GM21390 (cell line): ENCODE measurements at regions not wholly inside any gene's neighbourhood (a gene's known extent, or its start where the extent isn't known, plus 50 kb on each side); places are given as distances from the start of the nearest gene placed in this dataset.
"Not testable (repeated sequence)": the region's sequence is repeated elsewhere in the genome, so short reads cannot be mapped to it uniquely, and the experiment has no call there.

ENCODE experiments used
- ATAC-seq: cut with Tn5 transposase; IDR thresholded peaks from one replicate; pipeline ENCODE4 v1.9.1; 2021; ENCODE audit not compliant: unreplicated experiment

- ATAC-seq = no peak
Measured at GRCh38 chr16:49003022-49003421, 278.6 kb downstream of the CBLN1 start.

- ATAC-seq = no peak
Measured at GRCh38 chr16:49000594-49000993, 281.0 kb downstream of the CBLN1 start.

GRCh38 chr16:48999508-48999907 is 282.1 kb downstream of the CBLN1 start:
- ATAC-seq = no peak

DNA sequence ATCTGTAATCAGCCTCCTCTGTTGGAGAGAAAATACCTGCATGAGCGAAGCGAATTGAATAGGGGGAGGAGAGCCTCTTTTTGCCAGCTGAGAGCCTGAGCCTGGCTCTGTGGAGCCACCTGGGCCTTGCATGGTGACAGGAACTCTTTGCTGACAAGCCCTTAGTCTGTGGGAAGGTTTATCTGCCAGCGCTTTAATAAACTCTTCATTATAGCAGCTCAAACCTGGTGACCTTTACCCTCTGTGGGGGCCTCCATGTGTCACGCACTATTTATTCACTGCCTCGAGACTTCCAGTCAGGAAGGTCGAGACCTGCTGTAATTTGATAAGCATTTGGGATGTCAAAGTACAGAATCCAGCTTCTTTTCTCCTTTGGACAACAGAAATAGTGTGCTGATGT is 282.6 kb downstream of the CBLN1 start:
- ATAC-seq = no peak

GRCh38 chr16:48997946-48998345 is 283.7 kb downstream of the CBLN1 start:
- no peak for ATAC-seq

DNA sequence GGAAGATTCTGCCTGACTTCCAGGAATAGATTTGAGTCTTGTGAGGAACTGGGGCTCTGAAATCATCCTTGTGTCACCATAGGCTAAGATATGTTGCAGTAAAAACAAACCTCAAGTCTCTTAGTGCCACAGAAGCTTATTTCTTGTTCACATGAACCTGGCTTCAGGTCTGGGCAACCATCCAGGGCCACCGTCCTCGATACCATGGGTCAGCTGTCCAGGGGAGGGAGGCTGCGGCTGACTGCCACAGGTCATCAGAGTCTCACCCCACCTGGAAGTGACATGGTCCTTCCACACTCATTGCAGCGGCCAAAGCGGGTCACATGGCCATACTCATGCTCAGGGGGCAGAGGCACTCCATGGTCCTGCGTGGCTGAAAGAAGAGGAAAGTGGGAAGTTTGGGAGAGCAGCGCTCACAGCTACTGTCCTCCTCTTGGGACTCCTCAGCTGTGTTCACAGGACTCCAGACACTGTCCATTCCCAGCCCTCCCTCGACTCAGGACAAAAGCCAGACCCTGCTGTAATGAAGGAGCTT is 284.5 kb downstream of the CBLN1 start:
- ATAC-seq = no peak

DNA sequence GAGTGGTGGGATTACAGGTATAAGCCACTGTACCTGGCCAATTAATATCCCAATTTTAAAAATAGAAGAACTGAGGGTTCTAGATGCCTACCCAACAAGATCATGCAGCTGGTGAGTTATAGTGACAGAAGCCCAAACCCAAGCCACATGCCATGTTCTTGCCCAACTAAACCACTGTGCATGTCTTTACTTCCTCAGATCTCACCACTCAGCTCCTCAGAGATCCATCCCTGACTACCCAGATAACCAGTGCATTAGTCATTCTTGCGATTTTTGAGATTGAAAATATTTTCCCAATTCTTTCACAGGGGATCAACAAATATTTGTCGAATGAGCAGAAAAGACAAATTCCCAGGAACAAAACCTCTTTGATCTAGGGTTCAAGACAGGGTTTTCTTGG is 303.1 kb downstream of the CBLN1 start:
- ATAC-seq = no peak

DNA sequence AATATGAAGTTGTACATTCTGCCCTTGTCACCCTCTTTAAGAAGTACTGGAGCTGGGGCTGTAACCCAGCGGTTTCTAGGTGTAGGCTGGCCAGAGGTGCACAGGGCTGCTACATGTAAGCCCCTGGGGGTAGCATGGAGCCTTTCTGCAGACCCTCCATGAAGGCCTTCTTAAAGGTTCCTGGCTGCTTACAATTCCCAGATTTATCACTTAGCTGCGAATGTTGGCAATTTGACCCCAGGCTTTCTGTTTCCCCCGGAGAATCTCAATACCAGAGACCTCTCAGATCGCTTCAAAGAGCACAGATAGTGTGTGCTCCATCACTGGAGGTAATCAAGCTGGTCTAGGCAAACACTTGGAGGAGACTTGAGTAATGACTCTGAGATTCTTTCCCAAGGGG is 309.4 kb downstream of the CBLN1 start:
- ATAC-seq = no peak

DNA sequence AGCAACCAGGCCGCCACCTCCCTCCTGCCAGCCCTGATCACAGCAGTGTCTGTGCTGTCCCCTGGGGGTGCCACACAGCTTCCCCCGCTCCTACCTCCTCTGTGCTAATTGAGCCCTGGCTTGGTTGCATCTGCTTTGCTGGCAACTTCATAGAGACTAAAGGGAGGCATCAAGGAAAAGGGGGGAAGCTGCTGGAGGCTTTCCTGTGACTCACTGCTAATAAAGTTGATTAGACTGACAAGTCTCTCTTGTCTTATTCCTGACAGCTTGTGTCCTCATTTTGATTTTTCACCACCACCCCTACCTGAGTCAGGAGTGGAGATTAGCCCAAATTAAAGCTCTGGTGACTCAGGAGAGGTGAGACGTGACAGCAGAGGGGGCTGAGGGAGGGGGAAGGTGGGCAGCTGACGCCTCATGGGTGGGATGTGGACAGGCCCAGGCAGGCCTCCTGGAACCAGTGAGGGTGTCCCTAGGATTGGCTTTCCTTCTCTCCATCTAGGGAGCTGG is 310.0 kb downstream of the CBLN1 start:
- no peak for ATAC-seq

- no peak for ATAC-seq
Measured at GRCh38 chr16:48970216-48970615, 311.4 kb downstream of the CBLN1 start.

GRCh38 chr16:48969611-48970010 is 312.0 kb downstream of the CBLN1 start:
- ATAC-seq = no peak

DNA sequence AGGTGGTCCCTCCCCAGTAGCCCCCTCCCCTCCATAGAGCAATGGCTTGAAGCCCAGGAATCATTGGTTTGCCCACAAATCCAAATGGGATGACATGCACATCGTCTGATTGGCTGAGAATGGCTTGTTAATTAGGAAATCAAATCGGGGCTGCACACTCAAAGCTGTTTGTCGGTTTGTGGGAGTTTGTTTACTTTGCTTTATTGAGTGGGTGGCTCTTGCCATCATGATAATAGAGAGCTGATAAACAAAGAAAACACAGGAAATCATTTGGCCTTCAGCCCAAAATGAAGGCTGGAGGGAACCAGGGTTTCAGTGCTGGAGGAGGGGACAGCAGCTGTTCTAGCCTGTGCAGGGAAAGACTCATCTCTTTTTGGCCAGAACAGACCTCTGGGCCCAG is 316.3 kb downstream of the CBLN1 start:
- ATAC-seq = no peak

GRCh38 chr16:48963901-48964615 is 317.6 kb downstream of the CBLN1 start:
- ATAC-seq = no peak

DNA sequence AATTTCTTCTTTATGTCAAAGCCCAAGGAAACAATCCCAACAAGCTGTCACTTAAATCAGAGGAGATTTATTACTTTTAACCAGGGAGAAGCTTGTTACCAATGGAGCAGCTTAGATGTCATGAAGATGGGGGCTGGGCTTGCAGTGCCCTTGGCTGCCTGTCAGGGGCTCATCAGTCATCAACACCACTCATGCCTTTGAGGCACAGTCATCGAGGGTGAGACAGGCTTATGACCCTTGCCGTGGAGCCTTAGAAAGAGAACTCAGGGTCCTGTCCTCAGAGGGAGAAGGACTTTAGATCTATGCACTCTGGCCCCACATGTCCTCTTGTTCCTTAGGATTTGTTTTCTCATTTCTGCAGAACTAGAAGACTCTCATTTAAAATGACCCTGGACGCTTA is 318.3 kb downstream of the CBLN1 start:
- ATAC-seq = no peak

DNA sequence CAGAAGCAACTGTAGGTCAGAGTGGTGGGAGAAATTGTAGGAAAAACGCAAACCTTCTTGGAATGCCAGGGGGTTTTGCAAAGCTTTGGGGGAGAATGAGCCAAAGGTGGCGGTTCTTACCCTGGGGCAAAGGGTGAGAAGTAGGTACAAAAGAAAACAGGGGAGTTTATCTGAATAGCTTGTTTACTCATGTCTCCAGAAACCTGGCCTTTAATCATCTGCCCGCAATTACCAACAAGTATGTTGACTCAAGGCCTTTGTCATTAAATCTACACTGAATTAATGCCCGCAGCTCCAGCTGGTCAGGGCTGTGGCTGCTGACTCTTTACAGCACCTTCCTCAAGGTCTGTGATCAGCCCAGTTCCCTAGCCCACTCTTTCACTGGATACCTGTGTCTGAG is 320.1 kb downstream of the CBLN1 start:
- no peak for ATAC-seq

GRCh38 chr16:48960830-48961229 is 320.8 kb downstream of the CBLN1 start:
- ATAC-seq = no peak

GRCh38 chr16:48959747-48960146 is 321.9 kb downstream of the CBLN1 start:
- no peak for ATAC-seq

GRCh38 chr16:48959204-48959603 is 322.4 kb downstream of the CBLN1 start:
- no peak for ATAC-seq

DNA sequence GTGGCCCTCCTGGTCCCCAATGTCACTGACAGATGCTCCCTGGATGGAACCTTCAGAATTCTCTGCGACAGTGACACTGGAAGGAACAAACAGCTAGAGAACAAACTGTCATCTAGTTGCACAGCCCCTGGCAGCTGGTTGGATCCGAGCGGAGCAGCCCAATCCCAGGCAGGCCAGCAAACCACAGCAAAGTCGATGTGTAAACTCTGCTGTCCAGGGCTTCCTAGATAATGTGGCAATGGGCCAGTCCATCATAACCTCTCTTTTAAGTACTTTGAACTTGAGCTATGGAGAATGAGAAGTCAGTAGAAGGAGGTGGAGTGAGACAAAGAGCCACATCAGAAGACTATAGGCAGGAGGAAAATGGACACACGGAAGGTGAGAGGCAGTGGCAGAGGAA is 323.0 kb downstream of the CBLN1 start:
- no peak for ATAC-seq

DNA sequence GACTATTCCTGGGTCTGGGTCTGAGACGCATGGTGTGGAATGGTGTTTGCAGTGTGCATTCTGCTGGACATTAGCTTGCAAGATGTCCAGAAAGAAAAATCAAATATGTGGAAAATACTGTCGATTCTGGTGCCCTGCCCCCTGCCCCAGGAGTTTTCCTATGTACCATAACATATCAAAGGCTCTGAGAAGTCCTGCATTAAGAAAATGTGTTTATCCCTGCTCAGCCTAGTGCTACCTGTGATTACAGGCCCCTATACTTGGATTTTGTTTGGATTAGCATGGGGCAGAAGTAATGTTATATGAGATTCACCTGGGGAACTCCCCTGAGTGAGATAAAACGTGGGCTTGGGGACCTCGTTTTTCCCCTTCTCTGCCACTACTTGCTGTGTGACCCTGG is 325.0 kb downstream of the CBLN1 start:
- no peak for ATAC-seq

DNA sequence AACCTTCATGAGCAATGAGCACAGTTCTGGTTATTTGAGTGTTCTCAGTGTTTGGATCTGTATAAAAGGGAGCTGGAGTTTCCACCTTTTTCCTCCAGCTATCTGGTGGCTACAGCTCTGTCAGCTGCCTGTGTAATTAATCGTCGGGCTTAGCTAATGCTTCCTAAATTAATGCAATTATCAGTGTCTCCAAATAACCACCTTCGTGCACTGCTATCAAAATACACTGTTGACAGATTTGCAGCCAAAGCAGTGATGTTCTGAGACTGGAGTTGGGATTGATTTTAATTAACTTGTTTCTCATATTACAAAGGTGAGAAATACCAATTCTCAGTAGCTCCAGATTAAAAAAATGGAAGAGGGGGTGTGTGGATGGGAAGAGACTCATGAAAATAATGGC is 325.8 kb downstream of the CBLN1 start:
- no peak for ATAC-seq

GRCh38 chr16:48951621-48952125 is 330.0 kb downstream of the CBLN1 start:
- not testable (repeated sequence) for ATAC-seq

DNA sequence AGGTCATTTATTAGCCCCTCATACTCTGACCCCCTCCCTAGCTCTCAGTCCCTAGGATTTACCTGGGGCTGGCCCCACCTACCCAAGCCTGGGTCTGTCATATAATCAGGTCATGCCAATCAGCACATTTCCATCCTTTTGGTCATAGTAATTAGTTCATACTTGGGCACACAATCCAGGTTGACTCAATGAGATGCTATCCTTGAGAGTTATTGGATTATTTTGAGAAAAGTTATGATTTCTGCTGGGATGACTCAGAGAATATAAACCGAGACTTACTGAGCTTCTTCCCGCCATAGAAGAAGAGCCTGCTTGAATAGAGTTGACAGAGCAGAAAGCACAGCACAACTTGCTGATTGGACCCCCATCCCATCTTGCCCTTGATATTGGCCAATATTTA is 331.5 kb downstream of the CBLN1 start:
- ATAC-seq = no peak
